ENCODE measurements at regions not wholly inside any gene's neighbourhood (a gene's known extent, or its start where the extent isn't known, plus 50 kb on each side); places are given as distances from the start of the nearest gene placed in this dataset.

- POLR2A ChIA-PET, result no interaction called here
- ATAC-seq, result no peak
- no peaks in the 10 kb centered on the region for H3K4me1 ChIP-seq (ENCODE audit: control insufficient read depth, insufficient read depth, low read length)
- in situ Hi-C loops (cut with HindIII; ENCODE audit: low pct_unique_long_range_greater_than_20kb, low sequenced_read_pairs) (no loop called here), intact Hi-C loops (cut with micrococcal nuclease; ENCODE audit: unreplicated experiment) (no loop called here)
- no peaks in the 10 kb centered on the region for H3K9me3 ChIP-seq (ENCODE audit: control insufficient read depth, insufficient read depth, low read depth, low read length)
- no peaks in the 10 kb centered on the region for H3K27me3 ChIP-seq (ENCODE audit: control insufficient read depth, insufficient read depth, low read length)
- no peak overlapping the region for H3K4me3 ChIP-seq (ENCODE audit: low read depth in 2 of 2, low read length in 2 of 2)
- CTCF ChIA-PET, result no interaction called here
- no TSS peak for BruUV-seq (replicated peaks)
- DNase-seq (ENCODE audit: low read depth, low spot score), result no peak
- TF ChIP-seq POLR2AphosphoS5 (IDR thresholded peaks at IDR 0.05; ENCODE audit: low read depth, low read length) (no peak), SIN3A (IDR thresholded peaks at IDR 0.05; ENCODE audit: borderline replicate concordance, insufficient read depth, low read depth, low read length) (no peak), REST (IDR thresholded peaks at IDR 0.05; ENCODE audit: insufficient read depth in 1 of 2, low read depth in 2 of 2, low read length in 1 of 2) (no peak), CTCF (IDR thresholded peaks at IDR 0.05) (no peak), TCF7L2 (IDR thresholded peaks at IDR 0.05; ENCODE audit: low read depth, low read length) (no peak)
- no peak overlapping the region for H3K27ac ChIP-seq (ENCODE audit: low read length)
- no peaks in the 10 kb centered on the region for H3K36me3 ChIP-seq (ENCODE audit: control insufficient read depth, insufficient read depth, low read length)
These were observed 147.1 kb downstream of the CHST1 start for GRCh38 chr11:45518141-45518832.

GRCh38 chr11:45517171-45517770 is 148.2 kb downstream of the CHST1 start:
- no peaks in the 10 kb centered on the region for H3K9me3 ChIP-seq (ENCODE audit: control insufficient read depth, insufficient read depth, low read depth, low read length)
- no peak for DNase-seq (ENCODE audit: low read depth, low spot score)
- no peaks in the 10 kb centered on the region for H3K27me3 ChIP-seq (ENCODE audit: control insufficient read depth, insufficient read depth, low read length)
- no TSS peak for BruUV-seq (replicated peaks)
- TF ChIP-seq REST (IDR thresholded peaks at IDR 0.05; ENCODE audit: insufficient read depth in 1 of 2, low read depth in 2 of 2, low read length in 1 of 2) (no peak), CTCF (IDR thresholded peaks at IDR 0.05) (no peak), TCF7L2 (IDR thresholded peaks at IDR 0.05; ENCODE audit: low read depth, low read length) (no peak), SIN3A (IDR thresholded peaks at IDR 0.05; ENCODE audit: borderline replicate concordance, insufficient read depth, low read depth, low read length) (no peak), POLR2AphosphoS5 (IDR thresholded peaks at IDR 0.05; ENCODE audit: low read depth, low read length) (no peak)
- in situ Hi-C loops (cut with HindIII; ENCODE audit: low pct_unique_long_range_greater_than_20kb, low sequenced_read_pairs) (no loop called here), intact Hi-C loops (cut with micrococcal nuclease; ENCODE audit: unreplicated experiment) (no loop called here)
- H3K4me1 ChIP-seq (ENCODE audit: control insufficient read depth, insufficient read depth, low read length), result no peaks in the 10 kb centered on the region
- H3K27ac ChIP-seq (ENCODE audit: low read length), result no peak overlapping the region
- ChIA-PET CTCF (no interaction called here), POLR2A (no interaction called here)
- H3K36me3 ChIP-seq (ENCODE audit: control insufficient read depth, insufficient read depth, low read length), result no peaks in the 10 kb centered on the region
- no peak for ATAC-seq
- no peak overlapping the region for H3K4me3 ChIP-seq (ENCODE audit: low read depth in 2 of 2, low read length in 2 of 2)

Data from Panc1 (cell line).